IMR-90 (cell line): ENCODE measurements at regions not wholly inside any gene's neighbourhood (a gene's known extent, or its start where the extent isn't known, plus 50 kb on each side); places are given as distances from the start of the nearest gene placed in this dataset.

Experiments used
- ATAC-seq: fragments of 200-7000 bp; cut with Tn5 transposase; 2 replicates; pipeline ENCODE4 v1.9.1; 2020; ENCODE audit warnings: low read depth, mild to moderate bottlenecking, moderate library complexity
- BruUV-seq: library from RNA; stranded (reverse); fragments of 400-500 nt; replicated peaks from 2 replicates; lab custom pipeline; 2021; lab: Mats Ljungman, UMichigan
- CTCF ChIA-PET: fragments of 300-600 bp; formaldehyde crosslinking; extraction: SDS; loops from one replicate; lab custom pipeline; 2021; ENCODE audit warnings: antibody characterized with exemption; lab: Yijun Ruan, JAX
- POLR2A ChIA-PET: fragments of 300-600 bp; sonication (Branson Sonifier 250); formaldehyde crosslinking; loops from one replicate; lab custom pipeline; 2022; ENCODE audit warnings: antibody characterized with exemption; ENCODE audit not compliant: unreplicated experiment; lab: Charles Lee
- DNase-seq: peaks from one replicate; pipeline ENCODE4 v3.0.0; 2013
- H2AFZ ChIP-seq: replicated peaks from 2 replicates; pipeline ENCODE3; 2013; ENCODE audit warnings: low read length, mild to moderate bottlenecking; ENCODE audit not compliant: poor library complexity
- H2AK5ac ChIP-seq: 2 replicates; pipeline ENCODE4 v1.6.1; 2013; ENCODE audit warnings: low read depth, low read length, inconsistent platforms
- H2AK9ac ChIP-seq: replicated peaks from 2 replicates; pipeline ENCODE3; 2013; ENCODE audit warnings: mild to moderate bottlenecking, low read depth, low read length, moderate library complexity; ENCODE audit not compliant: poor library complexity
- H2BK120ac ChIP-seq: 2 replicates; pipeline ENCODE4 v1.6.1; 2013; ENCODE audit warnings: low read depth, low read length, inconsistent platforms
- H2BK15ac ChIP-seq: 3 replicates; pipeline ENCODE4 v1.6.1; 2013; ENCODE audit warnings: low read depth, low read length, inconsistent platforms
- H2BK20ac ChIP-seq: 2 replicates; pipeline ENCODE4 v1.6.1; 2013; ENCODE audit warnings: low read depth, mild to moderate bottlenecking, inconsistent platforms, low read length, moderate library complexity
- H2BK5ac ChIP-seq: 2 replicates; pipeline ENCODE4 v1.6.1; 2013; ENCODE audit warnings: mild to moderate bottlenecking, low read depth, low read length, inconsistent platforms; ENCODE audit not compliant: poor library complexity, severe bottlenecking
- H3K14ac ChIP-seq: replicated peaks from 2 replicates; pipeline ENCODE4 v1.6.1; 2013; ENCODE audit warnings: low read depth, low read length, inconsistent platforms
- H3K18ac ChIP-seq: 2 replicates; pipeline ENCODE4 v1.6.1; 2013; ENCODE audit warnings: low read depth, low read length, control low read depth
- H3K23ac ChIP-seq: 2 replicates; pipeline ENCODE4 v1.6.1; 2013; ENCODE audit warnings: low read depth, low read length, inconsistent platforms
- H3K27ac ChIP-seq: 2 replicates; pipeline ENCODE4 v1.5.1; 2013; ENCODE audit warnings: mild to moderate bottlenecking, control low read depth, low read length; ENCODE audit not compliant: insufficient read depth
- H3K27me3 ChIP-seq: 2 replicates; pipeline ENCODE4 v1.6.1; 2013; ENCODE audit warnings: low read length; ENCODE audit not compliant: control insufficient read depth, insufficient read depth
- H3K36me3 ChIP-seq: 2 replicates; pipeline ENCODE4 v1.6.1; 2013; ENCODE audit warnings: low read length, mixed read lengths; ENCODE audit not compliant: control insufficient read depth, insufficient read depth
- H3K4ac ChIP-seq: 2 replicates; pipeline ENCODE4 v1.6.1; 2013; ENCODE audit warnings: low read depth, low read length, inconsistent platforms
- H3K4me1 ChIP-seq: 2 replicates; pipeline ENCODE4 v1.6.1; 2013; ENCODE audit warnings: low read length, mixed read lengths; ENCODE audit not compliant: control insufficient read depth, insufficient read depth
- H3K4me2 ChIP-seq: 2 replicates; pipeline ENCODE4 v1.6.1; 2013; ENCODE audit warnings: low read depth, mild to moderate bottlenecking, control low read depth, low read length, moderate library complexity
- H3K4me3 ChIP-seq: 2 replicates; pipeline ENCODE4 v1.5.1; 2013; ENCODE audit warnings: low read depth, mild to moderate bottlenecking, control low read depth, low read length, moderate library complexity; ENCODE audit not compliant: insufficient read depth
- H3K56ac ChIP-seq: 2 replicates; pipeline ENCODE4 v1.6.1; 2013; ENCODE audit warnings: low read length, inconsistent platforms; ENCODE audit not compliant: insufficient read depth; ENCODE audit errors: extremely low read depth
- H3K79me1 ChIP-seq, 2 experiments: 2 replicates each; pipeline ENCODE4 v1.6.1; 2013; ENCODE audit warnings: low read length in 2 of 2, inconsistent platforms in 1 of 2, low read depth in 1 of 2
- H3K9ac ChIP-seq: 2 replicates; pipeline ENCODE4 v1.6.1; 2013; ENCODE audit warnings: low read depth, low read length, control low read depth
- H3K9me1 ChIP-seq: 2 replicates; pipeline ENCODE4 v1.6.1; 2013; ENCODE audit warnings: low read length, inconsistent platforms; ENCODE audit not compliant: insufficient read depth
- H3K9me3 ChIP-seq: 2 replicates; pipeline ENCODE4 v1.6.1; 2013; ENCODE audit warnings: low read length; ENCODE audit not compliant: control insufficient read depth, insufficient read depth
- H4K20me1 ChIP-seq: 2 replicates; pipeline ENCODE4 v1.6.1; 2013; ENCODE audit warnings: low read length, inconsistent platforms; ENCODE audit not compliant: insufficient read depth
- H4K5ac ChIP-seq: 2 replicates; pipeline ENCODE4 v1.6.1; 2013; ENCODE audit warnings: mild to moderate bottlenecking, low read depth, low read length, control low read depth
- H4K8ac ChIP-seq, 2 experiments: 2 replicates each; pipeline ENCODE4 v1.6.1; 2013; ENCODE audit warnings: low read depth in 2 of 2, low read length in 2 of 2, control low read depth in 1 of 2, inconsistent platforms in 1 of 2
- H4K91ac ChIP-seq: 2 replicates; pipeline ENCODE4 v1.6.1; 2013; ENCODE audit warnings: low read depth, low read length, inconsistent platforms; ENCODE audit not compliant: insufficient read depth
- CEBPB ChIP-seq: IDR thresholded peaks from 2 replicates; pipeline ENCODE4 v1.6.1; 2012; ENCODE audit warnings: low read depth, low read length, improper control_type of control experiment
- FOS ChIP-seq: fragments of 150-350 bp; IDR thresholded peaks from 2 replicates; pipeline ENCODE4 v1.6.1; 2016; ENCODE audit warnings: low read depth, low read length
- MAFK ChIP-seq: IDR thresholded peaks from 2 replicates; pipeline ENCODE4 v1.6.1; 2012; ENCODE audit warnings: low read depth, low read length, improper control_type of control experiment
- MAZ ChIP-seq: IDR thresholded peaks from 2 replicates; pipeline ENCODE4 v1.6.1; 2012; ENCODE audit warnings: low read depth, mild to moderate bottlenecking, low read length, improper control_type of control experiment, moderate library complexity, borderline replicate concordance
- RCOR1 ChIP-seq: IDR thresholded peaks from 2 replicates; pipeline ENCODE4 v1.6.1; 2012; ENCODE audit warnings: mild to moderate bottlenecking, low read length, improper control_type of control experiment; ENCODE audit not compliant: insufficient replicate concordance
- RFX5 ChIP-seq: IDR thresholded peaks from 2 replicates; pipeline ENCODE4 v1.8.0; 2012; ENCODE audit warnings: low read depth, mild to moderate bottlenecking, low read length, moderate library complexity
- WGBS, 2 experiments: methylation state at CpG; one replicate each; pipeline versions ENCODE4 v1.1.5 to v1.1.7; 2013; ENCODE audit warnings: missing lambda C conversion rate in 2 of 2; ENCODE audit not compliant: insufficient read length in 1 of 2; ENCODE audit errors: extremely low coverage in 2 of 2; 5-methylcytosine and 5-hydroxymethylcytosine counted together
- dilution Hi-C: fragments of 300-500 bp; cut with HindIII; formaldehyde crosslinking; loops from one replicate; pipeline ENCODE4 v1.14.3; 2018; ENCODE audit warnings: low sequenced_read_pairs; ENCODE audit not compliant: unreplicated experiment
- in situ Hi-C: fragments of 300-500 bp; cut with MboI; formaldehyde crosslinking; loops from 3 replicates; pipeline ENCODE4 v1.14.3; 2019; ENCODE audit warnings: low sequenced_read_pairs, inconsistent platforms, mixed read lengths
- intact Hi-C: fragments of 100-400 bp; cut with micrococcal nuclease; formaldehyde crosslinking; loops from 2 replicates; pipeline ENCODE4 v1.10.0; 2022

- WGBS, 2 experiments, result no CpG with 5 or more reads among the region's 3 CpGs
- H2AK5ac ChIP-seq, result no peak overlapping the region
Measured at GRCh38 chr5:8689773-8690172, 820.8 kb downstream of the MTRR start.

More at GRCh38 chr5:8689773-8690172, 820.8 kb downstream of the MTRR start:
- ChIA-PET POLR2A (no interaction called here), CTCF (interaction anchor here (0.6 kb wide), 1 partner anchor 525 kb away, joined by 3 read pairs; no protein-coding TSS in a partner anchor)
- dilution Hi-C loops (no loop called here), in situ Hi-C loops (no loop called here), intact Hi-C loops (no loop called here)
- Histone ChIP-seq H3K23ac (no peak overlapping the region), H3K27me3 (no peaks in the 10 kb centered on the region), H3K9ac (no peak overlapping the region), H3K9me3 (no peaks in the 10 kb centered on the region), H3K9me1 (no peaks in the 10 kb centered on the region), H2BK5ac (no peak overlapping the region), H2AFZ (no peak overlapping the region), H3K4ac (no peak overlapping the region), H3K18ac (no peak overlapping the region), H4K8ac (no peak overlapping the region), H3K4me3 (no peak overlapping the region), H4K91ac (no peak overlapping the region), H3K56ac (no peak overlapping the region), H4K5ac (no peak overlapping the region), H3K36me3 (no peaks in the 10 kb centered on the region), H3K27ac (no peak overlapping the region), H2BK20ac (no peak overlapping the region), H3K4me1 (peaks cover 2% of the 10 kb centered on the region; the same call in 1 of the 2 replicates), H2BK120ac (no peak overlapping the region), H3K79me1 (no peaks in the 10 kb centered on the region), H4K20me1 (no peaks in the 10 kb centered on the region), H3K14ac (no peak overlapping the region), H2AK9ac (no peak overlapping the region), H2BK15ac (no peak overlapping the region), H3K4me2 (no peak overlapping the region)
- no peak for ATAC-seq
- no peak for DNase-seq
- no TSS peak for BruUV-seq
- no peak for TF ChIP-seq FOS
- TF ChIP-seq RCOR1, result no peak
- TF ChIP-seq MAZ, result no peak
- no peak for TF ChIP-seq MAFK
- no peak for TF ChIP-seq RFX5
- TF ChIP-seq CEBPB, result no peak
